ENCODE measurements at regions not wholly inside any gene's neighbourhood (a gene's known extent, or its start where the extent isn't known, plus 50 kb on each side); places are given as distances from the start of the nearest gene placed in this dataset.

DNA sequence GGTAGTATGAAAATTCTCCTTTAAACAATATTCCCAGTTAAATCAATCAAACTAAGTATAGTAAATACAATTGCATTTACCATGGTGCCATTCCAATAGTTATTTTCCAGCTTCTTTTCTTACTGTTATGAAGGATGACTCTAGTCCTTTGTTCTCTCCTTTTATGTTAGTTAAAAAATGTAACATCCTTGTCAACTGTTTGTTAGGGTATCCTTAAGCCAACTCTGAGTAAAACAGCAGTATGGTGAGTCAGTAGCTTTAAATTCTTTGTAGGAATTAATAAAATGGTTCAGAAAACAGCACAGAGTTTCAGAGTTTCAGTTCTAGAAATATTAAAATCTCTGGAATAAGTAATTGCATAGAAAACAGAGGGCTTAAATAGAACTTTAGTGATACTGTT is 384.4 kb downstream of the MTRR start:
- no TSS peak for BruUV-seq (replicated peaks)
- no peaks in the 10 kb centered on the region; the same call in 1 of the 2 replicates for H3K9me3 ChIP-seq (ENCODE audit: low read length)
- no peaks in the 10 kb centered on the region for H3K79me2 ChIP-seq (ENCODE audit: insufficient read depth, low read length)
- ATAC-seq = no peak
- H3K27me3 ChIP-seq (ENCODE audit: control insufficient read depth in 1 of 2, insufficient read depth in 2 of 2, low read length in 2 of 2) = no peaks in the 10 kb centered on the region; a peak in 1 of 5 replicates
- no peak overlapping the region for H2AFZ ChIP-seq (ENCODE audit: low read length)
- no peak for DNase-seq (ENCODE audit: low spot score)
- TF ChIP-seq ZNF589 (CRISPR knock-in tag; conservative IDR thresholded peaks at IDR 0.05) (no peak), HOXA9 (CRISPR knock-in tag; IDR thresholded peaks at IDR 0.05; ENCODE audit: borderline replicate concordance) (no peak), KDM6A (CRISPR knock-in tag; IDR thresholded peaks at IDR 0.05; ENCODE audit: low read depth) (no peak), SAFB2 (CRISPR knock-in tag; IDR thresholded peaks at IDR 0.05; ENCODE audit: borderline replicate concordance, low read depth) (no peak), MAF1 (CRISPR knock-in tag; IDR thresholded peaks at IDR 0.05; ENCODE audit: borderline replicate concordance) (no peak), ZNF34 (CRISPR knock-in tag; IDR thresholded peaks at IDR 0.05; ENCODE audit: borderline replicate concordance) (no peak)
- ChIA-PET CTCF (ENCODE audit: low intra/inter-chr PET ratio, low total read pairs) (no interaction called here), POLR2A (no interaction called here)
- intact Hi-C loops (cut with micrococcal nuclease; ENCODE audit: unreplicated experiment) (no loop called here), in situ Hi-C loops (cut with HindIII; ENCODE audit: extremely low pct_ligation_motif_present, low pct_unique_long_range_greater_than_20kb) (no loop called here)
- no peak for FAIRE-seq
- no peak overlapping the region for H3K9ac ChIP-seq (ENCODE audit: insufficient read depth, low read depth, low read length)
- no peaks in the 10 kb centered on the region for H3K36me3 ChIP-seq (replicated peaks in 1 of 2; ENCODE audit: control insufficient read depth in 1 of 2, insufficient read depth in 2 of 2, low read length in 2 of 2)
- no peaks in the 10 kb centered on the region for H3K4me1 ChIP-seq (ENCODE audit: insufficient read depth, low read length)
- H3K4me3 ChIP-seq (replicated peaks in 1 of 3; ENCODE audit: insufficient read depth in 1 of 3, low read depth in 2 of 3, low read length in 3 of 3) = no peak overlapping the region
- H3K27ac ChIP-seq (ENCODE audit: extremely low read length, insufficient read depth, low read length) = no peak overlapping the region
- no peak overlapping the region for H3K4me2 ChIP-seq (ENCODE audit: low read depth, low read length)
- H4K20me1 ChIP-seq (ENCODE audit: insufficient read depth, low read length) = no peaks in the 10 kb centered on the region

DNA sequence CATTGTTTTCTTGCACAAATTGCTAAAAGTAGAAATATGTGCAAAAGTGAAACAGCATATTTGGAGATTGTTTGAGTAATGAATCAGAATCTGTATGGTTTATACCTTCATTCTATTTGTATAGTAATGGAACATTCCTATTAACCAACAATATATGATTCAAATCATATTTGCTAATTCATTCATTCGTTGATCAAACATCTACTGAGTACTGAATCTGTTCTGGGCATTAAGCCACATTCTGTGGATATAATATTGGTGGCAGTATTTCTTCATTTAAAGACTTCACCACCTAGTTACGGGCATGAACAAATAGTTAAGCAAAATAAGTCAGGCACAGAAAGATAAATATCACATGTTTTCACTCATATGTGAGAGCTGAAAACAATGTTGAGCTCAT is 385.7 kb downstream of the MTRR start:
- Histone ChIP-seq H3K79me2 (ENCODE audit: insufficient read depth, low read length) (no peaks in the 10 kb centered on the region), H2AFZ (ENCODE audit: low read length) (no peak overlapping the region), H3K27ac (ENCODE audit: extremely low read length, insufficient read depth, low read length) (no peak overlapping the region), H3K27me3 (ENCODE audit: control insufficient read depth in 1 of 2, insufficient read depth in 2 of 2, low read length in 2 of 2) (no peaks in the 10 kb centered on the region), H3K36me3 (replicated peaks in 1 of 2; ENCODE audit: control insufficient read depth in 1 of 2, insufficient read depth in 2 of 2, low read length in 2 of 2) (no peaks in the 10 kb centered on the region), H3K9ac (ENCODE audit: insufficient read depth, low read depth, low read length) (no peak overlapping the region), H4K20me1 (ENCODE audit: insufficient read depth, low read length) (no peaks in the 10 kb centered on the region), H3K4me2 (ENCODE audit: low read depth, low read length) (no peak overlapping the region), H3K4me3 (replicated peaks in 1 of 3; ENCODE audit: insufficient read depth in 1 of 3, low read depth in 2 of 3, low read length in 3 of 3) (no peak overlapping the region), H3K4me1 (ENCODE audit: insufficient read depth, low read length) (no peaks in the 10 kb centered on the region), H3K9me3 (ENCODE audit: low read length) (peaks cover 6% of the 10 kb centered on the region; the same call in 1 of the 2 replicates)
- ATAC-seq (no peak), DNase-seq (ENCODE audit: low spot score) (no peak), FAIRE-seq (no peak)
- ChIA-PET CTCF (ENCODE audit: low intra/inter-chr PET ratio, low total read pairs) (no interaction called here), POLR2A (no interaction called here)
- WGBS (ENCODE audit: low lambda C conversion rate) = 3% methylated on average over 2 of the region's 2 CpGs
- in situ Hi-C loops (cut with HindIII; ENCODE audit: extremely low pct_ligation_motif_present, low pct_unique_long_range_greater_than_20kb) (no loop called here), intact Hi-C loops (cut with micrococcal nuclease; ENCODE audit: unreplicated experiment) (no loop called here)
- BruUV-seq (replicated peaks) = no TSS peak
- TF ChIP-seq ZNF569 (CRISPR knock-in tag; IDR thresholded peaks at IDR 0.05; ENCODE audit: borderline replicate concordance) = no peak
- TF ChIP-seq PHF20 (CRISPR knock-in tag; IDR thresholded peaks at IDR 0.05) = no peak
- TF ChIP-seq, protein P1, sequence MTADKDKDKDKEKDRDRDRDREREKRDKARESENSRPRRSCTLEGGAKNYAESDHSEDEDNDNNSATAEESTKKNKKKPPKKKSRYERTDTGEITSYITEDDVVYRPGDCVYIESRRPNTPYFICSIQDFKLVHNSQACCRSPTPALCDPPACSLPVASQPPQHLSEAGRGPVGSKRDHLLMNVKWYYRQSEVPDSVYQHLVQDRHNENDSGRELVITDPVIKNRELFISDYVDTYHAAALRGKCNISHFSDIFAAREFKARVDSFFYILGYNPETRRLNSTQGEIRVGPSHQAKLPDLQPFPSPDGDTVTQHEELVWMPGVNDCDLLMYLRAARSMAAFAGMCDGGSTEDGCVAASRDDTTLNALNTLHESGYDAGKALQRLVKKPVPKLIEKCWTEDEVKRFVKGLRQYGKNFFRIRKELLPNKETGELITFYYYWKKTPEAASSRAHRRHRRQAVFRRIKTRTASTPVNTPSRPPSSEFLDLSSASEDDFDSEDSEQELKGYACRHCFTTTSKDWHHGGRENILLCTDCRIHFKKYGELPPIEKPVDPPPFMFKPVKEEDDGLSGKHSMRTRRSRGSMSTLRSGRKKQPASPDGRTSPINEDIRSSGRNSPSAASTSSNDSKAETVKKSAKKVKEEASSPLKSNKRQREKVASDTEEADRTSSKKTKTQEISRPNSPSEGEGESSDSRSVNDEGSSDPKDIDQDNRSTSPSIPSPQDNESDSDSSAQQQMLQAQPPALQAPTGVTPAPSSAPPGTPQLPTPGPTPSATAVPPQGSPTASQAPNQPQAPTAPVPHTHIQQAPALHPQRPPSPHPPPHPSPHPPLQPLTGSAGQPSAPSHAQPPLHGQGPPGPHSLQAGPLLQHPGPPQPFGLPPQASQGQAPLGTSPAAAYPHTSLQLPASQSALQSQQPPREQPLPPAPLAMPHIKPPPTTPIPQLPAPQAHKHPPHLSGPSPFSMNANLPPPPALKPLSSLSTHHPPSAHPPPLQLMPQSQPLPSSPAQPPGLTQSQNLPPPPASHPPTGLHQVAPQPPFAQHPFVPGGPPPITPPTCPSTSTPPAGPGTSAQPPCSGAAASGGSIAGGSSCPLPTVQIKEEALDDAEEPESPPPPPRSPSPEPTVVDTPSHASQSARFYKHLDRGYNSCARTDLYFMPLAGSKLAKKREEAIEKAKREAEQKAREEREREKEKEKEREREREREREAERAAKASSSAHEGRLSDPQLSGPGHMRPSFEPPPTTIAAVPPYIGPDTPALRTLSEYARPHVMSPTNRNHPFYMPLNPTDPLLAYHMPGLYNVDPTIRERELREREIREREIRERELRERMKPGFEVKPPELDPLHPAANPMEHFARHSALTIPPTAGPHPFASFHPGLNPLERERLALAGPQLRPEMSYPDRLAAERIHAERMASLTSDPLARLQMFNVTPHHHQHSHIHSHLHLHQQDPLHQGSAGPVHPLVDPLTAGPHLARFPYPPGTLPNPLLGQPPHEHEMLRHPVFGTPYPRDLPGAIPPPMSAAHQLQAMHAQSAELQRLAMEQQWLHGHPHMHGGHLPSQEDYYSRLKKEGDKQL (CRISPR knock-in tag; IDR thresholded peaks at IDR 0.05; ENCODE audit: low read depth) = no peak
- TF ChIP-seq ATM (IDR thresholded peaks at IDR 0.05; ENCODE audit: borderline replicate concordance) = no peak
- TF ChIP-seq, protein P2, sequence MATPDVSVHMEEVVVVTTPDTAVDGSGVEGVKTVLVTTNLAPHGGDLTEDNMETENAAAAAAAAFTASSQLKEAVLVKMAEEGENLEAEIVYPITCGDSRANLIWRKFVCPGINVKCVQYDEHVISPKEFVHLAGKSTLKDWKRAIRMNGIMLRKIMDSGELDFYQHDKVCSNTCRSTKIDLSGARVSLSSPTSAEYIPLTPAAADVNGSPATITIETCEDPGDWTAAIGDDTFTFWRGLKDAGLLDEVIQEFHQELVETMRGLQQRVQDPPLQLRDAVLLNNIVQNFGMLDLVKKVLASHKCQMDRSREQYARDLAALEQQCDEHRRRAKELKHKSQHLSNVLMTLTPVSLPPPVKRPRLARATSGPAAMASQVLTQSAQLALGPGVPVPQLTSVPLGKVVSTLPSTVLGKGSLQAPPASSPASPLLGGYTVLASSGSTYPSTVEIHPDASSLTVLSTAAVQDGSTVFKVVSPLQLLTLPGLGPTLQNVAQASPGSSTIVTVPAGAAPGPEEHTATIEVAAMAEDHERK (CRISPR knock-in tag; IDR thresholded peaks at IDR 0.05; ENCODE audit: low read depth) = no peak
- no peak for TF ChIP-seq HOXA7 (CRISPR knock-in tag; IDR thresholded peaks at IDR 0.05)
- no peak for TF ChIP-seq CBX2 (IDR thresholded peaks at IDR 0.05; ENCODE audit: low read depth, low read length)
- no peak for TF ChIP-seq CBX2 (CRISPR knock-in tag; IDR thresholded peaks at IDR 0.05; ENCODE audit: low read depth)
- TF ChIP-seq NFRKB (IDR thresholded peaks at IDR 0.05) = no peak
